Adipocyte (in vitro differentiated cells): ENCODE measurements at regions not wholly inside any gene's neighbourhood (a gene's known extent, or its start where the extent isn't known, plus 50 kb on each side); places are given as distances from the start of the nearest gene placed in this dataset.

ENCODE experiments used
- DNase-seq: peaks from one replicate; pipeline ENCODE4 v3.0.0-alpha.2; 2015; ENCODE audit warnings: low read depth
- H3K27me3 ChIP-seq: replicated peaks from 2 replicates; pipeline ENCODE4 v1.7.0; 2013; ENCODE audit warnings: mild to moderate bottlenecking, low read length, moderate library complexity; ENCODE audit not compliant: control insufficient read depth, insufficient read depth
- H3K36me3 ChIP-seq: 2 replicates; pipeline ENCODE4 v1.7.0; 2013; ENCODE audit warnings: low read length, mild to moderate bottlenecking, moderate library complexity; ENCODE audit not compliant: control insufficient read depth, insufficient read depth, severe bottlenecking
- H3K4me1 ChIP-seq: 2 replicates; pipeline ENCODE4 v1.7.0; 2013; ENCODE audit warnings: mild to moderate bottlenecking, low read length, moderate library complexity; ENCODE audit not compliant: control insufficient read depth, insufficient read depth
- H3K4me3 ChIP-seq: 2 replicates; pipeline ENCODE4 v1.7.0; 2013; ENCODE audit warnings: mild to moderate bottlenecking, low read length, moderate library complexity
- H3K9ac ChIP-seq: 2 replicates; pipeline ENCODE4 v1.7.0; 2013; ENCODE audit warnings: mild to moderate bottlenecking, low read length, moderate library complexity
- H3K9me3 ChIP-seq: 2 replicates; pipeline ENCODE4 v1.7.0; 2013; ENCODE audit warnings: mild to moderate bottlenecking, low read length, moderate library complexity; ENCODE audit not compliant: control insufficient read depth

DNA sequence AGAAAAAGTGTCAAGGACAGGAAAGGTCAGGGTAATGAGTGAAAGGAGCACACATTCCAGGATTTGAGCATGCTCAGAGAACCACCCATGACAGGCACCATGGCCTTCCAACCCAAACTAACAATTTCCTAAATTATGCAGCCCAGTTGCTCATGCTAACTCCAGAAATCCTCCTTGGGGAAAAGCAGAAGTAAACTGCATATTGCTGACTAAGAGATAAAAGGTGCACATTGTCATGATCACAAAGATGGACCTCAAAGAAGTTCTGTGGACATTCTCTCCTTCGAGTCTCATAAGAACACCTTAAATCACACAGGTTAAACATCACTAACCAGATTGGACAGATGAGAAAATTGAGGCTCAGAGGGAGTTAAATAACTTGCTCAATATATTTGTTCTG, 97.6 kb upstream of the SLC25A36 start:
- H3K4me3 ChIP-seq = no peak overlapping the region
- peaks cover 41% of the 10 kb centered on the region for H3K27me3 ChIP-seq
- H3K36me3 ChIP-seq = no peaks in the 10 kb centered on the region
- H3K9ac ChIP-seq = no peak overlapping the region
- no peaks in the 10 kb centered on the region for H3K4me1 ChIP-seq
- DNase-seq = no peak
- H3K9me3 ChIP-seq = no peaks in the 10 kb centered on the region

GRCh38 chr3:140845882-140846281, 95.8 kb upstream of the SLC25A36 start:
- Histone ChIP-seq H3K4me3 (no peak overlapping the region), H3K36me3 (no peaks in the 10 kb centered on the region), H3K9me3 (no peaks in the 10 kb centered on the region), H3K27me3 (peaks cover 40% of the 10 kb centered on the region), H3K9ac (no peak overlapping the region), H3K4me1 (no peaks in the 10 kb centered on the region)
- no peak for DNase-seq

DNA sequence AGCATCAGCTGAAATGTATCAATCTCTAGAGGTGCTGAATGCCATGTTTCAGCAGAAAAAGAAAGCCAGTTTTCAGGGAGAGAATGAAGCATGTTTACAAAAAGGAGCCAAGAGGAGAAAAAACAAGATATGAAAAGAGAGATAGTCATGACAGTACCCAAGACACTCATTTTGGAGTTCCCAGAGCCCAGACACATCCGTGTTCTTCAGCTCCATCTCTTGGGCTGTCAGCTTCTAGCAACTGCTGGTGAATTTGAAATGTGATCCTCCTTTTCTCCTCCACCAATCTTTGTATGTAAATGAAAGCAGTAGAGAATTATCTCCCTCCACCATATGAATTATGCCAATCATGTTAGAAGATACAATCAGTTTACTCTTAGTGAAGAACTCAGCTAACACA, 93.0 kb upstream of the SLC25A36 start:
- Histone ChIP-seq H3K27me3 (peaks cover 33% of the 10 kb centered on the region), H3K4me1 (no peaks in the 10 kb centered on the region), H3K9me3 (peaks cover 2% of the 10 kb centered on the region), H3K36me3 (no peaks in the 10 kb centered on the region), H3K4me3 (no peak overlapping the region), H3K9ac (no peak overlapping the region)
- DNase-seq = no peak

DNA sequence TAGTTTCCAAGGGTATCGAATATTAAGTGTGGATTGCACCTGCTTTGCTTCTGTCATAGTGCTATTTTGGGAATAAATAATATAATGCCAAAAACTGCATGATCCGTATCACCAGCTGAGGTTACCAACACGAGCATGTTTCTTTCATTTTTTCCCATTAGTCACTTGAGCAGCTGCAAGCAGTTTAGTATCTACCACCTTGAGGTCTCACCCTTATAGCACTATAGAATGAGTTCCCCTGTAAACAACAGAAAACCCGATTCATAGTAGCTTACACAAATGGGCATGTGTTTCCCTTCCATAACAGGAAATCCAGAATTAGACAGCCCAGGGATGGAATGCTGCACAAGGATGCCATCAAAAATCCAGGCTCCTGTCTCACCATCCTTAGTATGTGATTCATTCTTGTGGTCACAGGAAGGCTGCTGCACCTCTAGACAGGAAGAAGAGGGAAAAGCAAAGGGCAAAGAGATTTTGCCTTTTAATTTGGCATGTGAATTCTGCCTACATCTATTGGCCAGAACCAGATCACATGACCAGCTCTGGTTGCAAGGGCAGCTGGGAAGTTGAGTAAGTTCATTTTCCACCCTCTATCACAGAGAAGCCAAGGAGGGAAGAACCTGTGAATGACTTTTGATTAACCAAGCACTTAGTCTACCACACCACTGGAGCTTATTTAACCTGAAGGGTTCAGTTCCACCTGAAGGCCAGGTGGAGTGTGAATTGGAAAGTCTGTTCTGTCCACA, 91.3 kb upstream of the SLC25A36 start:
- no peak overlapping the region for H3K4me3 ChIP-seq
- no peaks in the 10 kb centered on the region for H3K4me1 ChIP-seq
- H3K9ac ChIP-seq = no peak overlapping the region
- H3K36me3 ChIP-seq = no peaks in the 10 kb centered on the region
- DNase-seq = no peak
- H3K9me3 ChIP-seq = peaks cover 3% of the 10 kb centered on the region
- H3K27me3 ChIP-seq = peaks cover 34% of the 10 kb centered on the region

- H3K4me3 ChIP-seq = no peak overlapping the region
- no peaks in the 10 kb centered on the region for H3K4me1 ChIP-seq
- H3K9ac ChIP-seq = no peak overlapping the region
- no peaks in the 10 kb centered on the region for H3K36me3 ChIP-seq
- H3K27me3 ChIP-seq = peaks cover 6% of the 10 kb centered on the region
- DNase-seq = no peak
- H3K9me3 ChIP-seq = peaks cover 3% of the 10 kb centered on the region
These were observed 86.7 kb upstream of the SLC25A36 start for GRCh38 chr3:140854961-140855360.

GRCh38 chr3:140856905-140857304, 84.7 kb upstream of the SLC25A36 start:
- H3K27me3 ChIP-seq = peaks cover 6% of the 10 kb centered on the region
- H3K36me3 ChIP-seq = no peaks in the 10 kb centered on the region
- H3K4me1 ChIP-seq = no peaks in the 10 kb centered on the region
- no peak overlapping the region for H3K4me3 ChIP-seq
- peaks cover 3% of the 10 kb centered on the region for H3K9me3 ChIP-seq
- no peak for DNase-seq
- no peak overlapping the region for H3K9ac ChIP-seq

GRCh38 chr3:140857993-140858392, 83.6 kb upstream of the SLC25A36 start:
- Histone ChIP-seq H3K9ac (no peak overlapping the region), H3K36me3 (no peaks in the 10 kb centered on the region), H3K9me3 (peaks cover 3% of the 10 kb centered on the region), H3K4me1 (no peaks in the 10 kb centered on the region), H3K27me3 (peaks cover 6% of the 10 kb centered on the region), H3K4me3 (no peak overlapping the region)
- DNase-seq = no peak

GRCh38 chr3:140859592-140860336, 81.9 kb upstream of the SLC25A36 start:
- no peaks in the 10 kb centered on the region for H3K4me1 ChIP-seq
- no peaks in the 10 kb centered on the region for H3K9me3 ChIP-seq
- no peak overlapping the region for H3K9ac ChIP-seq
- H3K4me3 ChIP-seq = no peak overlapping the region
- H3K36me3 ChIP-seq = no peaks in the 10 kb centered on the region
- H3K27me3 ChIP-seq = no peaks in the 10 kb centered on the region
- DNase-seq = no peak

DNA sequence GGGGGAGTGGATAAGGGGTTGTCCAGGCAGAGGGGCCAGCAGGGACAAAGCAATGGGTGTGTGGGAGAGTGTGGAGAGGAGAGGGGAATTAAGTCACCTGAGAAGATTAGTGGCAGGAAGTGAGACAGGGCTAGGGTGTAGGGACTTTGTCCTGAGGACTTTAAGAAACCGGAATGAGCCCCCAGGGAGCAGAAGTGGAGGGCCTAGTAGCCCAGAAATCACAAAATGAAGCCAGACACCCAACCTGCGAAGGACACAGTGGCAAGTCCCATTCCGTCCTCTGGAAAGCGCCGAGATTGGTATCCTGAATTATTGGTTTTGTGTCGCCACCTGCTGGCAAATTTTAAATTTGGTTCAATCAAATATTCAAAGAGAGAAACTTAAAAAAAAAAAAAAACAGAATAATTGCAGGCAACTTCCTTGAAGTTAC, 78.0 kb upstream of the SLC25A36 start:
- Histone ChIP-seq H3K4me3 (no peak overlapping the region), H3K4me1 (no peaks in the 10 kb centered on the region), H3K36me3 (no peaks in the 10 kb centered on the region), H3K9ac (no peak overlapping the region), H3K27me3 (no peaks in the 10 kb centered on the region), H3K9me3 (peaks cover 9% of the 10 kb centered on the region)
- DNase-seq = peak; percentile 84

- no peak for DNase-seq
- Histone ChIP-seq H3K27me3 (no peaks in the 10 kb centered on the region), H3K4me1 (no peaks in the 10 kb centered on the region), H3K4me3 (no peak overlapping the region), H3K36me3 (no peaks in the 10 kb centered on the region), H3K9ac (no peak overlapping the region), H3K9me3 (peaks cover 9% of the 10 kb centered on the region)
These were observed 71.3 kb upstream of the SLC25A36 start for GRCh38 chr3:140870351-140870750.

DNA sequence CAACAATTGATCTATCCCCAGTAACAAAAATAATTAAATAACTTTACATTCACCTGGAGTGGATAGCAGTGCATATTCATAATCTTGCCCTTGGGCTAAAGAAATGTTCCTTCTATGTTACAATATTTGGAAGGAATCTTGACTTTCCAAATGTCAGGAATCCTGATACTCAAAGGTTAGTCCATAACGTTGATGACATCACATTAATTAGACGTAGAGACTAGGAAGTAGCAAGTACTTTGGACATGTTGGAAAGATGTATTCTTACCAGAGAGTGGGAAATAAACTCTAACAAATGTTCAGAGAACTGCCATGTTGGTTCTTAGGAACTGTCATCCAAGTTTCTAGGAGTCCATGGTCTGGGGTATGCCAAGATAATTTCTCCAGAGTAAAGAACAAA, 70.6 kb upstream of the SLC25A36 start:
- Histone ChIP-seq H3K4me1 (no peaks in the 10 kb centered on the region), H3K4me3 (no peak overlapping the region), H3K36me3 (no peaks in the 10 kb centered on the region), H3K9ac (no peak overlapping the region), H3K27me3 (no peaks in the 10 kb centered on the region), H3K9me3 (peaks cover 3% of the 10 kb centered on the region)
- no peak for DNase-seq
